Mucosa of gallbladder (tissue), 1 donor: ENCODE measurements at regions not wholly inside any gene's neighbourhood (a gene's known extent, or its start where the extent isn't known, plus 50 kb on each side); places are given as distances from the start of the nearest gene placed in this dataset.
"Not testable (repeated sequence)": the region's sequence is repeated elsewhere in the genome, so short reads cannot be mapped to it uniquely, and the experiment has no call there.

Experiments
- DNase-seq: peaks from one replicate; pipeline ENCODE4 v3.0.0-alpha.2; 2020; ENCODE audit warnings: low spot score
- donor health status: DM: no; HTN: no; CAD: no.

DNA sequence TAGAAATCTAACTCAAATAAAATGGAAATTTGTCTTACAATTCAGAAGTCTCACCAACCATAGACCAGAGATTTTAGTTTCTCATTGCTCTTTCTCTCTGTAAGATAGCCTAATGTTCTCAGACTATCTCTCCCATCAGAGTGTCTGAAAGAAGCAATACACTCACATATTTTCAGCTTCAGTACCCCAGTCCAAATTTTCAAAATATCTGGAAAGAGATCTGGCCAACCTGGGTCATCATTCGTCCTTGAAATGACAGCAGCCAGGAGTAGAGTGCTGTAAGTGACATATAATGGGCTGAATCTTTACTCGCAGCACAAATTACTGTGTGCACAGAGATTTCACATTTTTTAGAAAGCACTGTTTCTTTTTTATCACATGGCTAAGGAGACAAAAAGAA is 313.3 kb upstream of the PRR16 start:
- no peak for DNase-seq

GRCh38 chr5:120151181-120151580 is 312.9 kb upstream of the PRR16 start:
- DNase-seq = no peak

DNA sequence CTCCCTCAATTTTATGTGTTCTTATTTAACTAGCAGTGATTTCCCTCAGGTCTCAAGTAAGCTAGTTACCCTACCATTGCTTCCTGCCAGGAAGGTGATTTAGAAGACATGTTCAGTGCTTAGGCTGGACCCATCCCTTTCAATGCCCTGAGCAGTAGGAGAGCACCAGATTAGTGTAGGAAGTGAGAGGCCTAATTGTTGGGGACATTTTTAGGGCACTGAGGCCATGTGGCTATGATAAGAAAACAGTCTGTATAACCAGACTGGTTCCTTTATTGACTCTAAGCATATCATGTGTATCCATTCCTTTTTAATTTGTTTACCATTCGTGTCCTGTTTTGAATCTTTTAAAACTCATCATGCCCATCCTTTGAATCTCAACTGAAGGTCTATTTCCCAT is 312.3 kb upstream of the PRR16 start:
- DNase-seq = no peak

- DNase-seq = no peak
These were observed 311.6 kb upstream of the PRR16 start for GRCh38 chr5:120152472-120152871.

- no peak for DNase-seq
These were observed 311.2 kb upstream of the PRR16 start for GRCh38 chr5:120152931-120153330.

GRCh38 chr5:120153551-120153950 is 310.5 kb upstream of the PRR16 start:
- DNase-seq = no peak

DNA sequence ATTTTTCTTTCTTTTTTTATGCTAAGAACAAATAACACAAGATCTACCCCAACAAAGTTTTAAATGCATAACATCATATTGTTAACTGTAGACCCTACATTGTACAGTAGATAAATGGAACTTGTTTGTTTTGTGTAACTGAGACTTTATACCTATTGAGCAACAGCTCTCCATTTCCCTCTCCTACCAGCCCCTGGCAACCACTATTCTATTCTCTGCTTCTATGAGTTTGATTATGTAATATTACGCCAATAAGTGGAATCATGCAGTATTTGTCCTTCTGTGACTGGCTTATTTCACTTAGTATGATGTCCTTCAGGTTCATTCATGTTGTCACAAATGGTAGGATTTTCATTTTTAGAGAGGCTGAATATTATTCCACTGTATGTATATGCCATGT is 308.2 kb upstream of the PRR16 start:
- no peak for DNase-seq

DNA sequence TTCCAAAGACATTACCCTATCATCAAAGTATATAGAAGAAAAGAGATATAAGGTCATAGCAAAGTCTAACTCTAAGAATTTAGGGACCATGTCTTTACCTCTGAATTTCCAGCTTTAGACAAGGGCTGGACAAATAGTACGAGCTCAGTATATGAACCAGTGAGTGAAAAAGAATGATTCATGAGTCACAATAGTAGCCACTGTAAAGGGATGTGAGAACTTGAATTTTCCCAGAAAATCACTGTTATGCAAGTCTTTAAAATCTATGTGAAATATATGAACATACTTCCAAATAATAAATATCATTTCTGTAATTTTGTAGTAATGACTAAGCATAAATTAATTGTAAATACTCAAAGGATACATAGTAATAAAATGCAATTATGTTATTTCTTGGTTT is 305.9 kb upstream of the PRR16 start:
- DNase-seq = no peak

DNA sequence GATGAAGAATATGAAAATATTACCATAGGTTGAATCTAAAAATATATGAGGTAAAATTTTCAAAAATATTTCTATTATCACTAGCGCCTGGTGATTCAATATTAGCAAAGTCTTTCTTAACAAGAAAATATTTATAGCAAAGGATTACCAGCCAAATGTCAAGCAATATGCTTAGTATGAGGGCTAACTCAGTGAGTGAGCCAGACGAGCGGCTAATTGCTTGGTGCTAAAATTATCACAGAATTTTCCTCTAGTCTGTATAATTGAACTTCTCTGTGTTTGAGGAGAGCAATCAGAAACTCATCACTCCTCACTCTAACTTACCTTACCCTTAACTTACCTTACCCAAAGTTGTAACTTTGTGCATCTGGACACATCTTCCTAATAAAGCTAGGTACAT is 304.9 kb upstream of the PRR16 start:
- no peak for DNase-seq

GRCh38 chr5:120160124-120160895 is 303.8 kb upstream of the PRR16 start:
- no peak for DNase-seq

- DNase-seq = no peak
These were observed 301.8 kb upstream of the PRR16 start for GRCh38 chr5:120162321-120162720.

- DNase-seq = no peak
These were observed 300.1 kb upstream of the PRR16 start for GRCh38 chr5:120164037-120164436.

DNA sequence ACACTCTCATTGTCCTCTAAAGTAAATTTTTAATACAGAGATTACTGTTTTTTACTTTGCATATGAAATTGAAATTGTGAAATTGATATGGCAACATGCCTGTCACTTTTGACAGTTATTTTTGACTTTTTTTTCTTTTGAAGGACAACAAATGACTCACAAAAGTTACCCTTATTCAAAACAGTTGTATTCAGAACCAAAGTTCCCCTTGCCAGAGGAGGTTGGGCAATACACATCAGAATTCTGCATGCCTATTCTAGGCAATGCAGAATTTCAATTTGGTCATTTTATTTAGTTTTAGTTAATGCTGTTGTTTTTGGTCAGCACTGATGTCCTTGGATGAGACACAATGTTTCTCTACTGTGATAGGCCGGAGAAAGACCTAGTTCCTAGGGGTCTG is 299.1 kb upstream of the PRR16 start:
- no peak for DNase-seq

- DNase-seq = no peak
These were observed 291.0 kb upstream of the PRR16 start for GRCh38 chr5:120173125-120173524.

DNA sequence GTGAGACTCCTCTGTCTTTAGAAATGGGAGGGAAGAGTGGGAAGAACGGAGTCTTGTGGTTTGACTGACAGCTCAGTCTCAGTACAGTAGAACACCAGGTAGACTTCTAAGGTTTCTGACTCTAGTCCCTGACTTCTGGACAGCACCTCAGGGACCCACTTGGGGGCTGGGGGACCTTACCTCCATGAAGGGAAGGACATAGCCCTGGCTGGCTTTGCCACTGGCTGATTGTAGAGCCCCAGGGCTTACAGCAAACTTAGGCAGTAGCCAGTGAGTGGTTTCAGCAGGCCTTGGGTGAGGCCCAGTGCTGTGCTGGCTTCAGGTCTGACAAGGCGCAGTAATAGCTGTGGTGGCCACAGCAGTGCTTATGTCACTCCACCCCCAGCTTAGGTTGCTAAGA is 290.0 kb upstream of the PRR16 start:
- DNase-seq = no peak

DNA sequence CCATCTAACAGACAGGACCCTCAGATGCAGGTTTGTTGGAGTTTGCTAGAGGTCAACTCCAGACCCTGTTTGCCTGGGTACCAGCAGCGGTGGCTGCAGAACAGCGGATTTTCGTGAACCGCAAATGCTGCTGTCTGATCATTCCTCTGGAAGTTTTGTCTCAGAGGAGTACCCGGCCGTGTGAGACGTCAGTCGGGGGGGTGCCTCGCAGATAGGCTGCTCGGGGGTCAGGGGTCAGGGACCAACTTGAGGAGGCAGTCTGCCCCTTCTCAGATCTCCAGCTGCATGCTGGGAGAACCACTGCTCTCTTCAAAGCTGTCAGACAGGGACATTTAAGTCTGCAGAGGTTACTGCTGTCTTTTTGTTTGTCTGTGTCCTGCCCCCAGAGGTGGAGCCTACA is 282.9 kb upstream of the PRR16 start:
- DNase-seq = not testable (repeated sequence)

GRCh38 chr5:120194650-120195049 is 269.4 kb upstream of the PRR16 start:
- not testable (repeated sequence) for DNase-seq

DNA sequence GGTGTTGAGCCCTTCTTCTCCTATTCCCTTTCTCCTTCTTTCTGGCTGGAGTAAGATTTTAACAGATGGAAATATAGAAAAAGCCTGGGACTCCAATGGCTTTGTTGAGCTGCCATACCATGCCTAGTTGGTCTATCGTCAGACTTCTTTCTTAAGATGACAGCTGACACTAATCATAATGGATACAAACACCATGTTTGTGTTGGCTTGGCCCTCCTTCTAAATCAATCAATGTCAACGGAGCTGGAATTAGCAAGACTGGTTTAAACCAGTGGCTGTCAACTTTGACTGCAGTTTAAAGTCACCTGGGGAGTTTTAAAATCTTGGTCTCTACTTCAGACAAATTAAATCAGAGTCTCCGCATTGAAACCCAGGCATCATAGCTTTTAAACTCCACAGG is 264.5 kb upstream of the PRR16 start:
- no peak for DNase-seq

- no peak for DNase-seq
These were observed 257.0 kb upstream of the PRR16 start for GRCh38 chr5:120207129-120207528.

DNA sequence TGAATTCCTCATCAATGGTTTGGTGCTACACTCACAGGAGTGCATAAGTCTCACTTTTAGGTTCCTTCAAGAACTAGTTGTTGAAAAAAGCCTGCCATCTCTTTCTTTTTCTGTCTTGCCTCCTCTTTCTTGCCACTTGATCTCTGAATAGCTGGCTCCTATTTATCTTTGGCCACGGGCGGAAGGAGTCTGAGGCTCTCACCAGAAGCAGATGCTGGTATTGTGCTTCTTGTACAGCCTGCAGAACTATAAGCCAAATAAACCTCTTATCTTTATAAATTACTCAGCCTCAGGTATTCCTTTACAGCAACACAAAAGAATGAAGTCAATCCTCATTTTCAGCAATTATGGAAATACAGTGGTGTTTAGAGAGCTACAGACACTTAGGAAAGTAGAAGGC is 247.1 kb upstream of the PRR16 start:
- no peak for DNase-seq

DNA sequence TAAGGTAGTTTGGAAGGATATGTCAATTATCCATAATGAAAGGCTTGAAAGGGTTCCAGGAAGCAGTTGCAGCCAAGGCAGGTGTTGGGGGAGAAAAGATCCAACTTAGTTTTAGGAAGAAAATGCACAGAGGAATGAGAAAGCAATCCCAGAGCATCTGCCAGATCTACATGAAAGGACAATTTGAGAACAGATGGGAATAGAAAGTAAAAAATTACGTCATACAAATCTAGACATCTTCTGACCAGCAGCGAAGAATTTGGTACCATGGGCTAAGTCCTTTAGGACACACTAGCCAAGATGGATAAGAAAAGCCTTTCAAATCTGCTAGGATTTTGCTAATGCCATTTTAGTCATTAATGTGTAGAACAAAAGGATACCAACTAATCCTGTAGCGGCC is 244.1 kb upstream of the PRR16 start:
- DNase-seq = no peak

DNA sequence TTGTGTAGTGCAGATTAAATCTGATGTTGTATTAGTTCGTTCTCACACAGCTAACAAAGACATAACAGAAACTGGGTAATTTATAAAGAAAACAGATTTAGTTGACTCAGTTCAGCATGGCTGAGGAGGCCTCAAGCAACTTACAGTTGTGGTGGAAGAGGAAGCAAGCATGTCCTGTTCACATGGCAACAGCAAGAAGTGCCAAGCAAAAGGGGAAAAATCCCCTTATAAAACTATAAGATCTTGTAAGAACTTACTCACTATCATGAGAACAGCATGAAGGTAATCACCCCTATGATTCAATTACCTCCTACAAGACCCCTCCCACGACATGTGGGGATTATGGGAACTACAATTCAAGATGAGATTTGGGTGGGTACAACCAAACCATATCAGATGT is 238.6 kb upstream of the PRR16 start:
- DNase-seq = no peak

GRCh38 chr5:120228262-120229031 is 235.7 kb upstream of the PRR16 start:
- DNase-seq = no peak
